Skin of body (tissue), 1 donor: ENCODE measurements at regions not wholly inside any gene's neighbourhood (a gene's known extent, or its start where the extent isn't known, plus 50 kb on each side); places are given as distances from the start of the nearest gene placed in this dataset.
"Not testable (repeated sequence)": the region's sequence is repeated elsewhere in the genome, so short reads cannot be mapped to it uniquely, and the experiment has no call there.

ENCODE experiments used
- DNase-seq: peaks from one replicate; lab custom pipeline; 2025; lab: John Stamatoyannopoulos, UW

DNA sequence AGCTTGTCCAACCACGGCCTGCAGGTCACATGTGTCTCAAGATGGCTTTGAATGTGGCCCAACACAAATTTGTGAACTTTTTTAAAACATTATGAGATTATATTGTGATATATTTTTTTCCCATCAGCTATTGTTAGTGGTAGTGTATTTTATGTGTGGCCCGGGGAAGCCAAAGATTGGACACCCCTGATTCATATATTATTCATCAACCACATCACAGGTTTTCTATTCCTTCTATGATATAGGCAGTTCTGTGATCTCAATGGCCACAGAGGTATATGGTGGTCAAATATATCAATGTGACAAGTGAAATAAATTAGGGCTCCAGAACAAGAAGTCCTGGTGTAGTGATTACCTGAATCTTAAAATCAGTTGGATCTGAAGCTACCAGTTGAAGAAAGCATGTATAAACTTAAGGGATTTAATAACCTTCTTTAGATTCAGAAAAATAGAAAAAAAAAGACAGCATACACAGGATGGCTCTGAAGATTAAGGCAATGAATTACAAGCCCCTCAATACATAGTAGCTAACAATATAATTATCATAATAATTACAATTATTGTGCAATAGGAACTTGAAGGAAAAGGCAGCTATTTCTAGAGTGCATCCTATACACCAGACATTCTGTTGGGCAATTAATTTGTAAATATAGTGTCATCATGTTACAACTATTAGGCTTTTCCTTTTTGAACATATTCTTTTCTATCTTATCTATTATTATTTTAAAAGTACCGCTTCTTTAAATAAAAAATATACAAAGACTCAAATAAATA lies 530.4 kb upstream of the PTPRD start:
- no peak for DNase-seq

- DNase-seq, result no peak
These were observed 531.9 kb upstream of the PTPRD start for GRCh38 chr9:11144746-11145145.

DNA sequence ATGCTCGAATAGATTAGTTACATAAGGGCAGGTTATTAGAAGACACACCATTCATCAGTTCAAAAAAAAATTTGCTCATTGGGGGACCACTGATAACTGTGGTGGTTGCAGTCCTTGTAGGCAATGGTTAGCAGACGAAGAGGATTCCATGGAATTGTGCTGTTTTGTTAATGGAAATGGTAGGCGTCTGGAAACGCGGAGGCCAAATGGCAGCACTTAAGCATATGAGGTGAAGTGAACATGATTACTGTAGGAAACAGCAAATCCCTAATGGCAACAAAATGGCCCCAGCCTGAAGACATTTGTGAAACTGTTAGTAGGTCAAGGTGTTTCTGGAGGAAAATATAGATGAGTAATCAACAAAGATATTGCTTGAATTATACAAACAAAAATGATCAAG lies 535.4 kb upstream of the PTPRD start:
- DNase-seq, result no peak

- DNase-seq, result no peak
These were observed 536.3 kb upstream of the PTPRD start for GRCh38 chr9:11149065-11149464.

- DNase-seq, result no peak
These were observed 545.3 kb upstream of the PTPRD start for GRCh38 chr9:11158063-11158462.

- DNase-seq, result no peak
These were observed 545.9 kb upstream of the PTPRD start for GRCh38 chr9:11158676-11159075.

GRCh38 chr9:11159318-11159862 lies 546.6 kb upstream of the PTPRD start:
- no peak for DNase-seq

- DNase-seq, result no peak
These were observed 551.0 kb upstream of the PTPRD start for GRCh38 chr9:11163843-11164242.

GRCh38 chr9:11182001-11182400 lies 569.2 kb upstream of the PTPRD start:
- DNase-seq, result no peak

DNA sequence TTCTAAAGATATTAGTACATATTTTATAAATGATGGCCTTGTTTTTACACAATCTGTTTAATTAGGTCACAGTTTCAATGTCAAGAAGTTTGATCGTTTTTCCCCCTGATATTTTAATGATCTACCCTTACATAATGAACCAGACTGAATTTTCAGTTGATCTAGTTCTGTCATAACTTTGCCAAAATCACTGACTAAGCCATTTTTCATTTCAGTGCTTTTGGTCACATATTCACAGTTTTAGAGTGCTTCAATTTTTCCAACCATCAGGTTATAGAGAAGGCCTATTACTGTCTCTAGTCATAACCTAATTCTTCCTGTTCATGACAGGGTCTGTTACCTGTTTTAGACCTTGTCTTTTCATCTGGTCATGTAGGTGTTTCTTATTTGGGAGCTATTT lies 577.9 kb upstream of the PTPRD start:
- DNase-seq, result no peak

GRCh38 chr9:11192993-11193392 lies 580.2 kb upstream of the PTPRD start:
- DNase-seq, result no peak

- DNase-seq, result no peak
These were observed 581.4 kb upstream of the PTPRD start for GRCh38 chr9:11194246-11194645.

- not testable (repeated sequence) for DNase-seq
These were observed 584.1 kb upstream of the PTPRD start for GRCh38 chr9:11196840-11197365.

GRCh38 chr9:11199335-11199734 lies 586.5 kb upstream of the PTPRD start:
- no peak for DNase-seq

DNA sequence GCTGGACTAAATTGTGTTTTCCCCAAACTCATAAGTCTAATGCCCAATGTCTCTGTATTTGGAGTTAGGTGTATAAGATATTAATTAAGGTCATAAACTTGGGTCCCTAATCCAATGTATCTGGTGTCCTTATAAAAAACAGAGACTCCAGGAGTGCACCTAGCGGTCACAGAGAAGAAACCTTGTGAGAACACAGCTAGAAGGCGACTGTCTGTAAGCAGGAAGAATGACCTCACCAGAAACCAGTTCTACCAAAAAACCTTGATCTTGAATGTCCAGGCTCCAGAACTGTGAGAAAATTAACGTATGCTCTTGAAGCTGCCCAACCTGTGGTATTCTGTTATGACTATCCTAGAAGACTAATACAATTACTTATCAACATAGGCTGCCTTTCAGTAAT lies 591.7 kb upstream of the PTPRD start:
- DNase-seq, result no peak

GRCh38 chr9:11206925-11207324 lies 594.1 kb upstream of the PTPRD start:
- no peak for DNase-seq

DNA sequence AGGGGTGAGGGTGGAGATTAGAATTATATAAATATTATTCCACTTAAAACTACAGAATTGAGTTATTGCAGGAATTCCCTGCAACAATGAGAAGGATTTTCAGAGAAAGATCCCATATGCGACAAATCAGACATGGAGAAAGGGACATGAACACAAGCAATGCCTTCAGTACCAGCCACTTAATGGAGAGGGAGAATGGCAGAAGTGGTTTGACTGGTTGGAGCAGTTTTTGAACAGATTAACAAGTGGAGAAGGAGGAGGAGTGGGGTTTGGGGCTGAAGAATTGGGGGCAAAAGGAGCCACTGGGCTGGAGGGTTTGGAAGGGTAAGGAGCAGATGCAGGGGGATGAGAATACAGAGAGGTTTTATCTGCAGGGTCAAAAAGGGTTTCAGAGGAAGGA lies 620.9 kb upstream of the PTPRD start:
- no peak for DNase-seq

- DNase-seq, result no peak
These were observed 622.3 kb upstream of the PTPRD start for GRCh38 chr9:11235061-11235460.

GRCh38 chr9:11241779-11242178 lies 629.0 kb upstream of the PTPRD start:
- no peak for DNase-seq

- DNase-seq, result no peak
These were observed 645.2 kb upstream of the PTPRD start for GRCh38 chr9:11257992-11258391.

- DNase-seq, result no peak
These were observed 656.2 kb upstream of the PTPRD start for GRCh38 chr9:11269036-11269435.

GRCh38 chr9:11275158-11275695 lies 662.4 kb upstream of the PTPRD start:
- DNase-seq, result no peak

GRCh38 chr9:11312966-11313365 lies 700.2 kb upstream of the PTPRD start:
- DNase-seq, result no peak
